ENCODE measurements at regions not wholly inside any gene's neighbourhood (a gene's known extent, or its start where the extent isn't known, plus 50 kb on each side); places are given as distances from the start of the nearest gene placed in this dataset.

DNA sequence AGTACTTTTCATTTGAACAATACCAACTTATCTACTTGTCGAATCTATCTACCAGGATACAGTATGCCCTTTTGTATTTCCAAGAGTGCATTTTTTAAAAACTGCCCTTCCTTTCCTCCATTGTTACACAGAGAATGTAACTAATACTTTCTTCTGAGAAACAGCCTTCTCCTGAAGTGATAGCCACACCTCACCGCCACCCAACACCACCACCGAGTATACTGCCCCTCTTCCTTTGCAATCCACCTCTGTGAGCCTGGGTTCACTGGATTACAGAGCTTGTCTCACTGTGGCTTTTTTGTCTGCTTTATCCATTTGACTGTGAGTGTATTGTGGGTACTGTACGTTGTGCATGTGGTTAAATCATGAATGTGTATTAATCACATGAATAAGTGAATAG is 305.4 kb downstream of the KLF12 start:
- H3K4me3 ChIP-seq (ENCODE audit: low read depth in 2 of 2, low read length in 2 of 2), result no peak overlapping the region
- ChIA-PET CTCF (no interaction called here), POLR2A (no interaction called here)
- H3K9me3 ChIP-seq (ENCODE audit: control insufficient read depth, insufficient read depth, low read depth, low read length), result no peaks in the 10 kb centered on the region
- in situ Hi-C loops (cut with HindIII; ENCODE audit: low pct_unique_long_range_greater_than_20kb, low sequenced_read_pairs), result no loop called here
- TF ChIP-seq, protein P1, sequence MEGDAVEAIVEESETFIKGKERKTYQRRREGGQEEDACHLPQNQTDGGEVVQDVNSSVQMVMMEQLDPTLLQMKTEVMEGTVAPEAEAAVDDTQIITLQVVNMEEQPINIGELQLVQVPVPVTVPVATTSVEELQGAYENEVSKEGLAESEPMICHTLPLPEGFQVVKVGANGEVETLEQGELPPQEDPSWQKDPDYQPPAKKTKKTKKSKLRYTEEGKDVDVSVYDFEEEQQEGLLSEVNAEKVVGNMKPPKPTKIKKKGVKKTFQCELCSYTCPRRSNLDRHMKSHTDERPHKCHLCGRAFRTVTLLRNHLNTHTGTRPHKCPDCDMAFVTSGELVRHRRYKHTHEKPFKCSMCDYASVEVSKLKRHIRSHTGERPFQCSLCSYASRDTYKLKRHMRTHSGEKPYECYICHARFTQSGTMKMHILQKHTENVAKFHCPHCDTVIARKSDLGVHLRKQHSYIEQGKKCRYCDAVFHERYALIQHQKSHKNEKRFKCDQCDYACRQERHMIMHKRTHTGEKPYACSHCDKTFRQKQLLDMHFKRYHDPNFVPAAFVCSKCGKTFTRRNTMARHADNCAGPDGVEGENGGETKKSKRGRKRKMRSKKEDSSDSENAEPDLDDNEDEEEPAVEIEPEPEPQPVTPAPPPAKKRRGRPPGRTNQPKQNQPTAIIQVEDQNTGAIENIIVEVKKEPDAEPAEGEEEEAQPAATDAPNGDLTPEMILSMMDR (IDR thresholded peaks at IDR 0.05), result no peak
- TF ChIP-seq POLR2AphosphoS5 (IDR thresholded peaks at IDR 0.05; ENCODE audit: low read depth, low read length), result no peak
- TF ChIP-seq, protein P2, sequence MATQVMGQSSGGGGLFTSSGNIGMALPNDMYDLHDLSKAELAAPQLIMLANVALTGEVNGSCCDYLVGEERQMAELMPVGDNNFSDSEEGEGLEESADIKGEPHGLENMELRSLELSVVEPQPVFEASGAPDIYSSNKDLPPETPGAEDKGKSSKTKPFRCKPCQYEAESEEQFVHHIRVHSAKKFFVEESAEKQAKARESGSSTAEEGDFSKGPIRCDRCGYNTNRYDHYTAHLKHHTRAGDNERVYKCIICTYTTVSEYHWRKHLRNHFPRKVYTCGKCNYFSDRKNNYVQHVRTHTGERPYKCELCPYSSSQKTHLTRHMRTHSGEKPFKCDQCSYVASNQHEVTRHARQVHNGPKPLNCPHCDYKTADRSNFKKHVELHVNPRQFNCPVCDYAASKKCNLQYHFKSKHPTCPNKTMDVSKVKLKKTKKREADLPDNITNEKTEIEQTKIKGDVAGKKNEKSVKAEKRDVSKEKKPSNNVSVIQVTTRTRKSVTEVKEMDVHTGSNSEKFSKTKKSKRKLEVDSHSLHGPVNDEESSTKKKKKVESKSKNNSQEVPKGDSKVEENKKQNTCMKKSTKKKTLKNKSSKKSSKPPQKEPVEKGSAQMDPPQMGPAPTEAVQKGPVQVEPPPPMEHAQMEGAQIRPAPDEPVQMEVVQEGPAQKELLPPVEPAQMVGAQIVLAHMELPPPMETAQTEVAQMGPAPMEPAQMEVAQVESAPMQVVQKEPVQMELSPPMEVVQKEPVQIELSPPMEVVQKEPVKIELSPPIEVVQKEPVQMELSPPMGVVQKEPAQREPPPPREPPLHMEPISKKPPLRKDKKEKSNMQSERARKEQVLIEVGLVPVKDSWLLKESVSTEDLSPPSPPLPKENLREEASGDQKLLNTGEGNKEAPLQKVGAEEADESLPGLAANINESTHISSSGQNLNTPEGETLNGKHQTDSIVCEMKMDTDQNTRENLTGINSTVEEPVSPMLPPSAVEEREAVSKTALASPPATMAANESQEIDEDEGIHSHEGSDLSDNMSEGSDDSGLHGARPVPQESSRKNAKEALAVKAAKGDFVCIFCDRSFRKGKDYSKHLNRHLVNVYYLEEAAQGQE (IDR thresholded peaks at IDR 0.05; ENCODE audit: insufficient read depth in 1 of 2, low read depth in 2 of 2, low read length in 1 of 2), result no peak
- no peak for TF ChIP-seq TCF7L2 (IDR thresholded peaks at IDR 0.05; ENCODE audit: low read depth, low read length)
- no peak for TF ChIP-seq SIN3A (IDR thresholded peaks at IDR 0.05; ENCODE audit: borderline replicate concordance, insufficient read depth, low read depth, low read length)
- BruUV-seq (replicated peaks), result no TSS peak
- H3K4me1 ChIP-seq (ENCODE audit: control insufficient read depth, insufficient read depth, low read length), result no peaks in the 10 kb centered on the region; the same call in 1 of the 2 replicates
- no peaks in the 10 kb centered on the region for H3K36me3 ChIP-seq (ENCODE audit: control insufficient read depth, insufficient read depth, low read length)
- intact Hi-C loops (cut with micrococcal nuclease; ENCODE audit: unreplicated experiment), result no loop called here
- H3K27ac ChIP-seq (ENCODE audit: low read length), result no peak overlapping the region
- no peak for DNase-seq (ENCODE audit: low read depth, low spot score)
- ATAC-seq, result no peak
- H3K27me3 ChIP-seq (ENCODE audit: control insufficient read depth, insufficient read depth, low read length), result no peaks in the 10 kb centered on the region

DNA sequence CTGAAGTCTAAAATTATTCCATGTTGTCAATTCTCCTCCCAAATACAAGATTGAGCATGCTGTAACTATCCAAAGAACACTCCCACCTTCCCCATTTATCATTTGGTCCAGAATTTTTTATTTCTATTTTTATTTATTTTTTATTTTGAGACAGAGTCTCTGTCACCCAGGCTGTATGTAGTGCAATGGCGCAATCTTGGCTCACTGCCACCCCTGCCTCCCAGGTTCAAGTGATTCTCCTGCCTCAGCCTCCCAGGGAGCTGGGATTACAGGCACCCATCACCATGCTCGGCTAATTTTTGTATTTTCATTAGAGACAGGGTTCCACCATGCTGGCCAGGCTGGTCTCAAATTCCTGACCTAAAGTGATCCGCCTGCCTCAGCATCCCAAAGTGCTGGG is 306.8 kb downstream of the KLF12 start:
- H3K27me3 ChIP-seq (ENCODE audit: control insufficient read depth, insufficient read depth, low read length), result no peaks in the 10 kb centered on the region
- intact Hi-C loops (cut with micrococcal nuclease; ENCODE audit: unreplicated experiment) (no loop called here), in situ Hi-C loops (cut with HindIII; ENCODE audit: low pct_unique_long_range_greater_than_20kb, low sequenced_read_pairs) (no loop called here)
- TF ChIP-seq SIN3A (IDR thresholded peaks at IDR 0.05; ENCODE audit: borderline replicate concordance, insufficient read depth, low read depth, low read length) (no peak), POLR2AphosphoS5 (IDR thresholded peaks at IDR 0.05; ENCODE audit: low read depth, low read length) (no peak), TCF7L2 (IDR thresholded peaks at IDR 0.05; ENCODE audit: low read depth, low read length) (no peak)
- TF ChIP-seq, protein P1 (IDR thresholded peaks at IDR 0.05), result no peak
- TF ChIP-seq, protein P2 (IDR thresholded peaks at IDR 0.05; ENCODE audit: insufficient read depth in 1 of 2, low read depth in 2 of 2, low read length in 1 of 2), result no peak
- H3K4me1 ChIP-seq (ENCODE audit: control insufficient read depth, insufficient read depth, low read length), result no peaks in the 10 kb centered on the region; the same call in 1 of the 2 replicates
- CTCF ChIA-PET, result no interaction called here
- DNase-seq (ENCODE audit: low read depth, low spot score) (no peak), ATAC-seq (no peak)
- BruUV-seq (replicated peaks), result no TSS peak
- POLR2A ChIA-PET, result no interaction called here
- H3K27ac ChIP-seq (ENCODE audit: low read length), result no peak overlapping the region
- no peak overlapping the region for H3K4me3 ChIP-seq (ENCODE audit: low read depth in 2 of 2, low read length in 2 of 2)
- H3K9me3 ChIP-seq (ENCODE audit: control insufficient read depth, insufficient read depth, low read depth, low read length), result no peaks in the 10 kb centered on the region
- no peaks in the 10 kb centered on the region for H3K36me3 ChIP-seq (ENCODE audit: control insufficient read depth, insufficient read depth, low read length)
